GM19099 (cell line): ENCODE measurements at regions not wholly inside any gene's neighbourhood (a gene's known extent, or its start where the extent isn't known, plus 50 kb on each side); places are given as distances from the start of the nearest gene placed in this dataset.

Source experiments
- POLR2A ChIP-seq: IDR thresholded peaks from 3 replicates; pipeline ENCODE4 v1.6.1; 2011; ENCODE audit warnings: low read depth; ENCODE audit not compliant: insufficient read length; ENCODE audit errors: extremely low read depth

GRCh38 chr16:87138316-87138715, 178.9 kb downstream of the C16orf95 start:
- no peak for TF ChIP-seq POLR2A

- TF ChIP-seq POLR2A: no peak
Measured at GRCh38 chr16:87138738-87139267, 178.4 kb downstream of the C16orf95 start.

- TF ChIP-seq POLR2A: no peak
Measured at GRCh38 chr16:87140211-87141200, 176.7 kb downstream of the C16orf95 start.

- TF ChIP-seq POLR2A: no peak
Measured at GRCh38 chr16:87141402-87141801, 175.8 kb downstream of the C16orf95 start.

- TF ChIP-seq POLR2A: no peak
Measured at GRCh38 chr16:87143661-87144121, 173.5 kb downstream of the C16orf95 start.

- no peak for TF ChIP-seq POLR2A
Measured at GRCh38 chr16:87144232-87144631, 173.0 kb downstream of the C16orf95 start.

GRCh38 chr16:87145181-87146176, 171.7 kb downstream of the C16orf95 start:
- no peak for TF ChIP-seq POLR2A

- TF ChIP-seq POLR2A: no peak
Measured at GRCh38 chr16:87146676-87147075, 170.5 kb downstream of the C16orf95 start.

- no peak for TF ChIP-seq POLR2A
Measured at GRCh38 chr16:87149051-87149450, 168.1 kb downstream of the C16orf95 start.

GRCh38 chr16:87150262-87150661, 166.9 kb downstream of the C16orf95 start:
- TF ChIP-seq POLR2A: no peak

GRCh38 chr16:87150681-87151280, 166.4 kb downstream of the C16orf95 start:
- no peak for TF ChIP-seq POLR2A

GRCh38 chr16:87152221-87152755, 164.9 kb downstream of the C16orf95 start:
- TF ChIP-seq POLR2A: no peak

GRCh38 chr16:87153326-87153725, 163.9 kb downstream of the C16orf95 start:
- no peak for TF ChIP-seq POLR2A

GRCh38 chr16:87156195-87156594, 161.0 kb downstream of the C16orf95 start:
- no peak for TF ChIP-seq POLR2A
